WI38 (cell line): ENCODE measurements at regions not wholly inside any gene's neighbourhood (a gene's known extent, or its start where the extent isn't known, plus 50 kb on each side); places are given as distances from the start of the nearest gene placed in this dataset.

Source experiments
- H3K4me3 ChIP-seq: 2 replicates; pipeline ENCODE4 v1.5.1; 2011; ENCODE audit warnings: low read depth, mild to moderate bottlenecking, control low read depth, low read length
- TF ChIP-seq, protein P1 (sequence below): IDR thresholded peaks from 2 replicates; pipeline ENCODE4 v1.5.1; 2012; ENCODE audit warnings: low read depth, mild to moderate bottlenecking, control low read depth, low read length

GRCh38 chr7:45235905-45236304 is 78.3 kb downstream of the RAMP3 start:
- H3K4me3 ChIP-seq: no peak overlapping the region
- TF ChIP-seq, protein P1, sequence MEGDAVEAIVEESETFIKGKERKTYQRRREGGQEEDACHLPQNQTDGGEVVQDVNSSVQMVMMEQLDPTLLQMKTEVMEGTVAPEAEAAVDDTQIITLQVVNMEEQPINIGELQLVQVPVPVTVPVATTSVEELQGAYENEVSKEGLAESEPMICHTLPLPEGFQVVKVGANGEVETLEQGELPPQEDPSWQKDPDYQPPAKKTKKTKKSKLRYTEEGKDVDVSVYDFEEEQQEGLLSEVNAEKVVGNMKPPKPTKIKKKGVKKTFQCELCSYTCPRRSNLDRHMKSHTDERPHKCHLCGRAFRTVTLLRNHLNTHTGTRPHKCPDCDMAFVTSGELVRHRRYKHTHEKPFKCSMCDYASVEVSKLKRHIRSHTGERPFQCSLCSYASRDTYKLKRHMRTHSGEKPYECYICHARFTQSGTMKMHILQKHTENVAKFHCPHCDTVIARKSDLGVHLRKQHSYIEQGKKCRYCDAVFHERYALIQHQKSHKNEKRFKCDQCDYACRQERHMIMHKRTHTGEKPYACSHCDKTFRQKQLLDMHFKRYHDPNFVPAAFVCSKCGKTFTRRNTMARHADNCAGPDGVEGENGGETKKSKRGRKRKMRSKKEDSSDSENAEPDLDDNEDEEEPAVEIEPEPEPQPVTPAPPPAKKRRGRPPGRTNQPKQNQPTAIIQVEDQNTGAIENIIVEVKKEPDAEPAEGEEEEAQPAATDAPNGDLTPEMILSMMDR: no peak

DNA sequence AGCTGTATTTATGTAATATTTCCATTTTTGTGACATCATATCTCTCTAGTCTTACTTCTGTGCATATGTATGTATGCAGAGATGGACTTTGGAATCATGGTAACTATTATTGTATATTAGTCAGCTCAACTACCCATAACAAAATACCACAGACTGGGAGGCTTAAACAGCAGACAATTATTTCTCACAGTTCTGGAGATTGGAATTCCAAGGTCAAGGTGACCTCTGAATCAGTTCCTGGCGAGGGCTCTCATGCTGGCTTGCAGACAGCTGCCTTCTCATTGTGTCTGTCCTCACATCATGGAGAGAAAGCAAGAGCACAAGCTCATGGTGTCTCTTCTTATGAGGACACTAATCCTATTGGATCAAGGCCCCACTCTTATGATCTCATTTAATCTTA is 79.1 kb downstream of the RAMP3 start:
- TF ChIP-seq, protein P1: no peak
- H3K4me3 ChIP-seq: no peak overlapping the region

- TF ChIP-seq, protein P1: no peak
Measured at GRCh38 chr7:45237788-45238461, 80.3 kb downstream of the RAMP3 start.

DNA sequence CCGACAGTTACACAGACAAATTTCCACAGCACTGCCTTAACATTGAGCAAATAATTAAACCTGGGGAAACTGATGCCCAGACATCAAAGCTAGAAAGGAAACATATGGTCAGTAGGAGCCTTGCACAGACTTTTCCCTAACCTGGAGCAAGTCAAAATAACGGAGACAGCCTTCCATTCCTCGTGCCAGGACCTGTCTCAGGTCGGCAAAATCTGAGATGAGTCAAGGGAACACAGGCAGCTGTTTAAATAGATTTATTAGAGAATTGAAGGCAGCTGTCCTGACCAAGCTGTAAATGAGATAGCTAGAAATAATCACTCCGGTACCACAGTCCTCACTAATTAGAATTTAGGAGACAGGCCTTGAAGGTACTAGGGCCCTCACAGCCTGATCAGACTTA is 81.2 kb downstream of the RAMP3 start:
- TF ChIP-seq, protein P1: no peak
- no peak overlapping the region for H3K4me3 ChIP-seq

More at GRCh38 chr7:45237788-45238461, 80.3 kb downstream of the RAMP3 start:
- H3K4me3 ChIP-seq: no peak overlapping the region

- no peak overlapping the region for H3K4me3 ChIP-seq
- TF ChIP-seq, protein P1: no peak
Measured at GRCh38 chr7:45239486-45239885, 81.9 kb downstream of the RAMP3 start.

- TF ChIP-seq, protein P1: no peak
- no peak overlapping the region for H3K4me3 ChIP-seq
Measured at GRCh38 chr7:45240273-45240771, 82.7 kb downstream of the RAMP3 start.

DNA sequence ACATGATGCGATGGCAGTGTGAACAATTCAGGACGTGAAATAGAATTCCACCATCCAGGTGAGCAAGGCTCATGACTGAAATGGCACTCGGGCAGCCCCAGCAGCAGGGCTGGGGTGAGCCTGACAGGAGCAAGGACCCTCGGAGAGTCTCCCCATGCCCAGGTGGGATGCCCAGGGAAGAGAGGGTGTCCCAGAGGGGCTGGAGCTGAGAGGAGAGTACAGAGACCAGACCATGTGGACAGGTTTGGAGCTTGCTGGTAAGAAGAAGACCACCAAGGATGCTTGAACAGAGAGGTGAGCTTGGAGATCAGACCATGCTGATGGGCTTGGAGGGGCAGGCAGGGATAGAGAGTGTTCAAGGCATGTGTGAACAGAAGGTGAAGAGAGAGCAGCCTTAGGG is 83.3 kb downstream of the RAMP3 start:
- TF ChIP-seq, protein P1: no peak
- no peak overlapping the region for H3K4me3 ChIP-seq
